PC-3 (cell line): ENCODE measurements at regions not wholly inside any gene's neighbourhood (a gene's known extent, or its start where the extent isn't known, plus 50 kb on each side); places are given as distances from the start of the nearest gene placed in this dataset.

Source experiments
- CTCF ChIP-seq: fragments of 300-600 bp; sonication (generic); conservative IDR thresholded peaks from 2 replicates; pipeline ENCODE4 v1.5.1; 2017; ENCODE audit warnings: antibody characterized with exemption, low read depth, mild to moderate bottlenecking, low read length
- EZH2phosphoT487 ChIP-seq: fragments of 300-600 bp; sonication (generic); IDR thresholded peaks from 2 replicates; pipeline ENCODE4 v1.6.1; 2018; ENCODE audit warnings: mild to moderate bottlenecking, antibody characterized with exemption, low read length, borderline replicate concordance

GRCh38 chr17:21842332-21843317 lies 150.3 kb downstream of the KCNJ18 start:
- no peak for TF ChIP-seq EZH2phosphoT487
- TF ChIP-seq CTCF: no peak
